ENCODE measurements at regions not wholly inside any gene's neighbourhood (a gene's known extent, or its start where the extent isn't known, plus 50 kb on each side); places are given as distances from the start of the nearest gene placed in this dataset.

DNA sequence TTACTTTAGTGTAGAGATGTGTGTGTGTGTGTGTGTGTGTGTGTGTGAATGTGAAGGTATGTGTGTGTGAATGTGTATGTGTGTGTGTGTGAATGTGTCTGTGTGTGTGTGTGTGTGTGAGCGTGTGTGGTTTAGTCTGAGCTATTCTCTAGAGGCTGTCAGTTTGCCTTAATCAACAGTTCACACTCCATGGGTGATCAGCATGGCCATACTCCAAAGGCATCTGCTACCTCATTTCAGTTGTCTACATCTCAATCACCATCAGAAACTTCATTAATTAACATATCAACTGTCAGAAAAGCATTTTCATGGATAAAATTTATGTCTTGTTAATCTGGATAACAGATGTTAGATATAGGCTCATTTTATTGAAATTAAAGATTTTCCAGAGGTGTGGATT, 103.1 kb upstream of the PTPN3 start:
- TF ChIP-seq, protein P1, sequence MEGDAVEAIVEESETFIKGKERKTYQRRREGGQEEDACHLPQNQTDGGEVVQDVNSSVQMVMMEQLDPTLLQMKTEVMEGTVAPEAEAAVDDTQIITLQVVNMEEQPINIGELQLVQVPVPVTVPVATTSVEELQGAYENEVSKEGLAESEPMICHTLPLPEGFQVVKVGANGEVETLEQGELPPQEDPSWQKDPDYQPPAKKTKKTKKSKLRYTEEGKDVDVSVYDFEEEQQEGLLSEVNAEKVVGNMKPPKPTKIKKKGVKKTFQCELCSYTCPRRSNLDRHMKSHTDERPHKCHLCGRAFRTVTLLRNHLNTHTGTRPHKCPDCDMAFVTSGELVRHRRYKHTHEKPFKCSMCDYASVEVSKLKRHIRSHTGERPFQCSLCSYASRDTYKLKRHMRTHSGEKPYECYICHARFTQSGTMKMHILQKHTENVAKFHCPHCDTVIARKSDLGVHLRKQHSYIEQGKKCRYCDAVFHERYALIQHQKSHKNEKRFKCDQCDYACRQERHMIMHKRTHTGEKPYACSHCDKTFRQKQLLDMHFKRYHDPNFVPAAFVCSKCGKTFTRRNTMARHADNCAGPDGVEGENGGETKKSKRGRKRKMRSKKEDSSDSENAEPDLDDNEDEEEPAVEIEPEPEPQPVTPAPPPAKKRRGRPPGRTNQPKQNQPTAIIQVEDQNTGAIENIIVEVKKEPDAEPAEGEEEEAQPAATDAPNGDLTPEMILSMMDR (IDR thresholded peaks at IDR 0.05) = no peak
- no CpG with 5 or more reads among the region's 1 CpG for WGBS (ENCODE audit: insufficient coverage)
- Histone ChIP-seq H3K27me3 (ENCODE audit: control insufficient read depth, insufficient read depth, low read length) (no peaks in the 10 kb centered on the region), H3K36me3 (ENCODE audit: control insufficient read depth, insufficient read depth, low read length) (no peaks in the 10 kb centered on the region), H3K4me3 (ENCODE audit: low read length) (no peak overlapping the region), H3K9me3 (ENCODE audit: control insufficient read depth, insufficient read depth, low read length) (no peaks in the 10 kb centered on the region), H3K4me1 (ENCODE audit: control insufficient read depth, insufficient read depth, low read length) (no peaks in the 10 kb centered on the region), H3K27ac (ENCODE audit: low read length) (no peak overlapping the region)
- no peaks in the 10 kb centered on the region for H3K36me3 Mint-ChIP-seq
- DNase-seq = no peak
- peaks cover 0 to 3% of the 10 kb centered on the region in 2 donors for H3K9me3 Mint-ChIP-seq
- no peaks in the 10 kb centered on the region for H3K4me1 Mint-ChIP-seq
- intact Hi-C loops (cut with micrococcal nuclease) = no loop called here
- H3K4me3 Mint-ChIP-seq = no peak overlapping the region
- H3K27me3 Mint-ChIP-seq (ENCODE audit: low read depth in 2 of 2) = no peaks in the 10 kb centered on the region
- ATAC-seq = no peak
- H3K27ac Mint-ChIP-seq = no peak overlapping the region

DNA sequence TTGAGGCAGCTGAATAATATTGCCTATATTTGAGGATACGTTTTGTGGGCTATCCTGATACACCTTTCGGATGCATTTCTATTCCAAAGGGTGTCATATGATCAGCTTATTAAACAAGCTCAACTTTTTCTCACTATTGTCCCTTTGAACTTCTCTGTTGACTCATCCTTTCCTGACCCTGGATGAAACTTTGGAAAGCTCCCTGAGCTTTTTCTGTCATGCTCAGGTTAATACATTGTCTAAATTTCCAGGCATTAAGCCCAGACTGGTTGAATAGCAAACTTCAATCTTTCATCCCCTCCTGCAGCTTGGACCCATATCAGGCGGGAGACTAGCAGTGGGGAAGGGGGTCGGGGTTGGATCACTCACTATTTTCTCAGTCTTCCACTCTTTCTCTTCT, 104.9 kb upstream of the PTPN3 start:
- H3K4me3 ChIP-seq (ENCODE audit: low read length) = no peak overlapping the region
- ATAC-seq (no peak), DNase-seq (no peak)
- Mint-ChIP-seq H3K4me3 (no peak overlapping the region), H3K36me3 (no peaks in the 10 kb centered on the region), H3K4me1 (no peaks in the 10 kb centered on the region), H3K27ac (no peak overlapping the region), H3K9me3 (peaks cover 0 to 3% of the 10 kb centered on the region in 2 donors), H3K27me3 (ENCODE audit: low read depth in 2 of 2) (no peaks in the 10 kb centered on the region)
- H3K36me3 ChIP-seq (ENCODE audit: control insufficient read depth, insufficient read depth, low read length) = no peaks in the 10 kb centered on the region
- H3K9me3 ChIP-seq (ENCODE audit: control insufficient read depth, insufficient read depth, low read length) = no peaks in the 10 kb centered on the region
- intact Hi-C loops (cut with micrococcal nuclease) = no loop called here
- no peaks in the 10 kb centered on the region for H3K27me3 ChIP-seq (ENCODE audit: control insufficient read depth, insufficient read depth, low read length)
- no peak overlapping the region for H3K27ac ChIP-seq (ENCODE audit: low read length)
- WGBS (ENCODE audit: insufficient coverage) = 82% methylated on average over 3 of the region's 4 CpGs
- TF ChIP-seq, protein P1 (IDR thresholded peaks at IDR 0.05) = no peak
- H3K4me1 ChIP-seq (ENCODE audit: control insufficient read depth, insufficient read depth, low read length) = no peaks in the 10 kb centered on the region

DNA sequence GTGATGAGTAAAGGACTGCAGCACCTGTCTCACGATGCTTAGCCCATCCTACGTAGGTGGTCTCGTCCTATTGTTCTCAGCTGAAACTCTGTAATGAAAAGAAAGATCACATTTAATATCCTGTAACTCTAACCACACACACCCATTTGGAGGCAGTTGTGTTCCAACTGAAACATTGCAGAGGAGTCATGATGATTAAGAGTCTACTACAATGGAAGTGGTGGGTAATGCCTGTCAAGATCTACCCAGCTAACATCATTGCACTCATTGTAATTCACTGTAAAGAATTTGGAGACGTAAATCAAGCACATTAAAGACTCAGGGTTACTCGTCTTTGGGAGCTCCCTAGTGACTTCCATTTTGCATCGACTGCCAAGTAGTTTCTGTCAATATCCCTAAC, 106.0 kb upstream of the PTPN3 start:
- no peaks in the 10 kb centered on the region for H3K9me3 ChIP-seq (ENCODE audit: control insufficient read depth, insufficient read depth, low read length)
- no peaks in the 10 kb centered on the region for H3K36me3 ChIP-seq (ENCODE audit: control insufficient read depth, insufficient read depth, low read length)
- H3K27me3 Mint-ChIP-seq (ENCODE audit: low read depth in 2 of 2) = no peaks in the 10 kb centered on the region
- DNase-seq = no peak
- intact Hi-C loops (cut with micrococcal nuclease) = no loop called here
- no peak overlapping the region for H3K4me3 ChIP-seq (ENCODE audit: low read length)
- TF ChIP-seq, protein P1 (IDR thresholded peaks at IDR 0.05) = no peak
- ATAC-seq = no peak
- H3K9me3 Mint-ChIP-seq = peaks cover 0 to 3% of the 10 kb centered on the region in 2 donors
- H3K4me3 Mint-ChIP-seq = no peak overlapping the region
- no peaks in the 10 kb centered on the region for H3K36me3 Mint-ChIP-seq
- no peak overlapping the region for H3K27ac ChIP-seq (ENCODE audit: low read length)
- no peak overlapping the region for H3K27ac Mint-ChIP-seq
- 91% methylated on average over 6 of the region's 6 CpGs for WGBS (ENCODE audit: insufficient coverage)
- H3K4me1 Mint-ChIP-seq = no peaks in the 10 kb centered on the region
- H3K27me3 ChIP-seq (ENCODE audit: control insufficient read depth, insufficient read depth, low read length) = no peaks in the 10 kb centered on the region
- no peaks in the 10 kb centered on the region for H3K4me1 ChIP-seq (ENCODE audit: control insufficient read depth, insufficient read depth, low read length)

DNA sequence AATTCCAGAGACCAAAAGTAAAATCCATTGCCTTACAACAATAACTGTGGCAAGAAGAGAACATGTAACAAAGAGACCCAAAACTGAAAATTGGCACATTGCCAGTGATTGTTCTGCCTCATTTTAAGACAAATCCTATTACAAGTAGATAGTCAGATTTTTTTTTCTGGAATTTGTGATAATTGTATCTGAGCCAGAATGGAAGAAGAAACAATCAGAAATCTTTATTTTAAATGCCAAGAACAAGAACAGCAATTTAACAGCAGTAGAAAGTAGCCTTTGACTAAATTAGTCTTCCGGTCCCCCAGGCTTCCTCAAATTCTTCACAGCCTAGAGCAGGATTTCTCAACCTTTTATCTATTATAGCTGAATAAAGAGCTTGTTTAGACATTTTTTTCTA, 106.7 kb upstream of the PTPN3 start:
- Histone ChIP-seq H3K9me3 (ENCODE audit: control insufficient read depth, insufficient read depth, low read length) (no peaks in the 10 kb centered on the region), H3K27ac (ENCODE audit: low read length) (no peak overlapping the region), H3K27me3 (ENCODE audit: control insufficient read depth, insufficient read depth, low read length) (no peaks in the 10 kb centered on the region), H3K36me3 (ENCODE audit: control insufficient read depth, insufficient read depth, low read length) (no peaks in the 10 kb centered on the region), H3K4me3 (ENCODE audit: low read length) (no peak overlapping the region), H3K4me1 (ENCODE audit: control insufficient read depth, insufficient read depth, low read length) (no peaks in the 10 kb centered on the region)
- H3K27me3 Mint-ChIP-seq (ENCODE audit: low read depth in 2 of 2) = no peaks in the 10 kb centered on the region
- H3K36me3 Mint-ChIP-seq = no peaks in the 10 kb centered on the region
- ATAC-seq (no peak), DNase-seq (no peak)
- intact Hi-C loops (cut with micrococcal nuclease) = no loop called here
- 100% methylated on average over 1 of the region's 1 CpG for WGBS (ENCODE audit: insufficient coverage)
- no peak overlapping the region for H3K4me3 Mint-ChIP-seq
- no peak overlapping the region for H3K27ac Mint-ChIP-seq
- TF ChIP-seq, protein P1 (IDR thresholded peaks at IDR 0.05) = no peak
- no peaks in the 10 kb centered on the region for H3K4me1 Mint-ChIP-seq
- peaks cover 2 to 3% of the 10 kb centered on the region in 2 donors for H3K9me3 Mint-ChIP-seq

All from natural killer cell (primary cell).